ENCODE measurements at regions not wholly inside any gene's neighbourhood (a gene's known extent, or its start where the extent isn't known, plus 50 kb on each side); places are given as distances from the start of the nearest gene placed in this dataset.

DNA sequence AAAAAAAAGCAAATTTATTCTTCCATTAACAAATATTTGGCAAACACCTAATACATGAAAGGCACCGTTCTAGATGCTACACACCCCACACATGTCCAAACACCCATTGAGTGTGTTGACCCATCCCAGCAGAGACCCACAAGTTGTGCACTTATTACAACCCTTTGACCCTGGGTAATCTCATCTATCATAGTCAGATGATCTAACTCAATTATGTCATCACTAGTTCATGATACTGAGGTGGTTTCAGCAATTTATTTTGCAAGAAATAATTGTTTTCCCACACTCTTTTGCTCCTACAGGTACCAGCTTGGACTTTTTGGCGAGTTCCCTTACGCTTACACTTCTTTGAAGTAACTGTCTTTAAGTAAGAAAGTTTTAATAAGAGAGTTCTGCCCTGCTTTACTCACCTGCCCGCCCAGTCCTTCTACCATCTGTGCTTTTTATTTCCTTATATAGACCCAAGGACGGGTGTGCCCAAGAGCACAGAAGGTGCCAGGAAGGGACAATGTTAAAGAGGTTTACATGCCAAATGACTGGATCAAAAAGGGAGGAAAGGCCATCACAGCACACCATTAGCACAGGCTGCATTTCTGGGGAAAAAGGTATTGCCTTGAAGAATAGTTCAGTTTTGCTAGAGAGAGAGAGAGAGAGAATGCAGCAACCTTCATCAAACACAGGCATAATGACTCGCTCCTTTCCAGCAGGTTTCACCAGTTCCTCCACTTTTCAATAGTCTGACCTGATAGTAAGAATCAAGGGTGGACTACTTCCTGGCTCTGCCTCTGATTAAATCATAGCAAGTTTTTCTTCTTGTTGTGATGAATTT lies 54.5 kb upstream of the ATP11B start:
- FAIRE-seq: no peak

GRCh38 chr3:182739619-182740018 lies 53.7 kb upstream of the ATP11B start:
- no peak for FAIRE-seq

- FAIRE-seq: no peak
These were observed 52.6 kb upstream of the ATP11B start for GRCh38 chr3:182740710-182741109.

DNA sequence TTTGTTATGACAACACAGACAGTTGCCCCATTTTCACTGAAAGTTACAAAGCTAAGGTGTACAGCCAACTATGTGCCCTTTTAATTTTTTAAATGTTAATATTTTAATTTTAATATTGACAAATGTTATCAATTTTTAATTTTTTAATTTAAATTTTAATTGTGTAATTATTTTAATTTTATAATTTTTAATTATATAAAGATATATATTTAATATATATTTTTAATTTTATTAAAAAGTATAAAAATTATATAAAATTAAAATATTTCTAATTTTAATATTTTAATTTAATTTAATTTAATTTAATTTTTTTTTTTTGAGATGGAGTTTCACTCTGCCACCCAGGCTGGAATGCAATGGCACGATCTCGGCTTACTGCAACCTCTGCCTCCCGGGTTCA lies 52.1 kb upstream of the ATP11B start:
- FAIRE-seq: peak; percentile 99

Data from A204.1 (cell line).